Natural killer cell treated with Interleukin-12 subunit alpha and Interleukin-12 subunit beta and Interleukin-15 and Interleukin-18, amount 100 ng/mL, for 72 hours (primary cell): ENCODE measurements at regions not wholly inside any gene's neighbourhood (a gene's known extent, or its start where the extent isn't known, plus 50 kb on each side); places are given as distances from the start of the nearest gene placed in this dataset.
"Not testable (repeated sequence)": the region's sequence is repeated elsewhere in the genome, so short reads cannot be mapped to it uniquely, and the experiment has no call there.

ENCODE experiments used
- ATAC-seq, 2 donors: fragments of 150-1000 bp; cut with Tn5 transposase in 1 of 2; sonication (Bioruptor Pico), chemical (Tn5 transposase) in 1 of 2; 2 replicates each; pipeline ENCODE4 v1.10.0; 2021
- DNase-seq: peaks from one replicate; pipeline ENCODE4 v3.0.0; 2022; ENCODE audit warnings: low spot score
- H3K27ac Mint-ChIP-seq, 2 donors: 1 replicate in 1 of 2; 2 replicates in 1 of 2; pipeline ENCODE4 v1.8.0; 2022; ENCODE audit warnings: mixed read lengths in 2 of 2, mild to moderate bottlenecking in 1 of 2, moderate library complexity in 1 of 2
- H3K27me3 Mint-ChIP-seq, 2 donors: 1 replicate in 1 of 2; 2 replicates in 1 of 2; pipeline ENCODE4 v1.8.0; 2022; ENCODE audit warnings: mixed read lengths in 2 of 2
- H3K36me3 Mint-ChIP-seq: one replicate; pipeline ENCODE4 v1.8.0; 2022; ENCODE audit warnings: mixed read lengths
- H3K4me1 Mint-ChIP-seq, 2 donors: 1 replicate in 1 of 2; 2 replicates in 1 of 2; pipeline ENCODE4 v1.8.0; 2022; ENCODE audit warnings: low read depth in 2 of 2, mixed read lengths in 2 of 2, mild to moderate bottlenecking in 1 of 2
- H3K4me3 Mint-ChIP-seq: one replicate; pipeline ENCODE4 v1.8.0; 2022; ENCODE audit warnings: mixed read lengths
- H3K9me3 Mint-ChIP-seq: 2 replicates; pipeline ENCODE4 v1.8.0; 2022; ENCODE audit warnings: mixed read lengths

DNA sequence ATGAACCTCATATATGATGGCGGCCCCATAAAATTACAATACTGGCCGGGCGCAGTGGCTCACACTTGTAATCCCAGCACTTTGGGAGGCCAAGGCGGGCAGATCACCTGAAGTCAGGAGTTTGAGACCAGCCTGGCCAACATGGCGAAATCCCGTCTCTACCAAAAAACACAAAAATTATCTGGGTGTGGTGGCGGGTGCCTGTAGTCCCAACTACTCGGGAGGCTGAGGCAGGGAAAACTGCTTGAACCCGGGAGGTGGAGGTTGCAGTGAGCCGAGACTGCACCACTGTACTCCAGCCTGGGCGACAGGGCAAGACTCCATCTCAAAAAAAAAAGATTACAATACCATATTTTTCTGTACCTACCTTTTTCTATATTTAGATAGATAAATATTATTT, 1345.5 kb downstream of the BRD1 start:
- ATAC-seq, H3K36me3 Mint-ChIP-seq, H3K27ac Mint-ChIP-seq, H3K9me3 Mint-ChIP-seq, DNase-seq, H3K4me1 Mint-ChIP-seq, H3K4me3 Mint-ChIP-seq: not testable (repeated sequence)
- peaks cover 11 to 24% of the 10 kb centered on the region in 2 donors for H3K27me3 Mint-ChIP-seq

GRCh38 chr22:48481748-48482147, 1345.9 kb downstream of the BRD1 start:
- no peak for ATAC-seq
- Mint-ChIP-seq H3K9me3 (no peaks in the 10 kb centered on the region), H3K4me1 (no peaks in the 10 kb centered on the region), H3K27me3 (peaks cover 6 to 21% of the 10 kb centered on the region in 2 donors), H3K27ac (no peak overlapping the region), H3K4me3 (no peak overlapping the region), H3K36me3 (no peaks in the 10 kb centered on the region)
- no peak for DNase-seq

DNA sequence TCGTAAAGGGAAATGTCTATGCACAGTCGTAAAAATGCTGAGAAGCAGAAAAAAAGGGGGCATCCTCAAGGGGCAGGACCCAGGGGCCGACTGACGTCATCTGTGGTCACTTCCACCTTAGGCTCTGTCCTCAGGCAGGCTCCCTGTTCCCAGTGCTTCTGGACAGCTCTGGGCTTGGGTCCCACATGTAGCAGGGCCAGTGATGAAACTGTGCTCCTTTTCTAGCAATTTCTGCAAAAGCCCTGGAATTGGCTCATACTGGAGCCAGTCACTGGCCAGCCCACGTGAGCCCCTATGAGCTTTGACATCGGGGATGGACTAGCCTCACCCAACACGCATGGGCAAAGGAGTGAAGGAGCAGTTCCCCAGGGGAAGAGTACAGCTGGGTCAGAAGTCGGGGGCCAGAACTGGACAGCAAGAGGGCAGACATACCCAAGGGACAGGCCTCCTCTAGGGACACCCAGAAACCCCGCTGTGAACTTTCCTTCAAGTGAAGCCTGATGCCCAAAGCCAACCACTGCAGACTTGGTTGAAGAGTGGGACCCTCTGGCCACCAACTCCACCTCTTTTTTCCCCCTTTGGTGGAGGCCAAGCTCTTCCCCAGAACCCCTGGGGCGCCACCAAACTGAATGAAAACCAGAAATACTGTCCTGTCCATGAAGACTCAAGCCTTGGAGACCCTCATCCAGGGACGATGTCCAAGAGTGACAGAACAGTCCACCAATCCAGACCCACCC, 1349.0 kb downstream of the BRD1 start:
- DNase-seq (peak; percentile 49), ATAC-seq (peak in 1 of 2 donors; percentile 22)
- H3K27ac Mint-ChIP-seq = no peak overlapping the region
- H3K4me3 Mint-ChIP-seq = no peak overlapping the region
- no peaks in the 10 kb centered on the region for H3K9me3 Mint-ChIP-seq
- H3K36me3 Mint-ChIP-seq = no peaks in the 10 kb centered on the region
- H3K27me3 Mint-ChIP-seq = peaks cover 2 to 7% of the 10 kb centered on the region in 2 donors
- H3K4me1 Mint-ChIP-seq = no peaks in the 10 kb centered on the region

DNA sequence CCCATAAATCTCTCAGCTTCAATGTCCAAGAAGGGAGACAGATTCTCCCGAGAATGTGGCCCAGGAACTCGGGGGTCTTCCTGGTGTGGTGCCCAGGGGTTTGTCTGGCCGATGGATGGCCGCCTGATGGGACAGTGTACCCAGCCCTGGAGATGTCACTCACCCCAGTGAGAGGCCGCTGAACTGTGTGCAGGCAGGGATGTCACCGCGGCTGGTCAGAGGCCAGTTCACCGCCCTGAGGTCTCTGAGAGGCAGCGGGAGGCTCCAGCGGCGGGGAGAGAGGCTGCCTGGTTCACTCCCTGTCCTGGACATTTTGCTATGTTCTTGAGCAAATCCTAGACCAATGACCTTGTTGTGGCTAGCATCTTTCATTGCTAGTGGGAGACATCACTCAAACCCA, 1349.5 kb downstream of the BRD1 start:
- no peaks in the 10 kb centered on the region for H3K36me3 Mint-ChIP-seq
- no peak for DNase-seq
- H3K9me3 Mint-ChIP-seq = no peaks in the 10 kb centered on the region
- ATAC-seq = no peak
- no peaks in the 10 kb centered on the region for H3K4me1 Mint-ChIP-seq
- H3K4me3 Mint-ChIP-seq = no peak overlapping the region
- H3K27me3 Mint-ChIP-seq = peaks cover 4 to 10% of the 10 kb centered on the region in 2 donors
- H3K27ac Mint-ChIP-seq = no peak overlapping the region

DNA sequence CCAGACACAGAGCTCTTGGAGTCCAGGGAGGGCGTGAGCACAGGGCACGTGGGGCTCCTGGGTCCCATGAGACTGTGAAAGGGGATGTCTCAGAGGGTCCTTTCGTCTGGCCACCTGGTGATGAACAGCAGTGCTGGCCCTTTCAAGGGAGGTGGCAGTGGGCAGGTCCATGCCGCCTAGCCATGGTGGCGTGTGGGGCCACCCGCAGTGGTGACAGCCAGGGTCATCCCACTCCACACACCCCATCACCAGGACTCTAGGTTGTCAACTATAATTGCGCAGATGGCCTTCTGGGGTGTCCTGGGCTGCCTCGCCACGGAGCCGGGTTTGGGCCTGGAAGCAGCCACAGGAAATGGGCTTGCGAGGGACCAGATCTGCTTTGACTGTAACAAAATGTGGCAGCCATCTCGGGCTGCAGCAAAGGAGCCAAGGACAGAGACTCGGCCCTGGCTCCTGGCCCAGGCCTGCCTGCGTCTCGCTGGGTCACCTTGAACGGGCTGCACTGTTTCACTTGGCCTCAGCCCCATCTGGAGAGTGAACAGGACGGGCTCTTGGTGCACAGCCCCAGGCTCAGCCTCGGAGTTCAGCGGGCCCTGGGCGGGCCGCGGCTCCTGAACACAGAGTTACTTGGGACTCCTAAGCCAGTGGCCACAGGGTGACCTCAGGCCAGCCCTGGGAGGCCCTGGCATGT, 1350.5 kb downstream of the BRD1 start:
- H3K9me3 Mint-ChIP-seq = no peaks in the 10 kb centered on the region
- H3K4me1 Mint-ChIP-seq = no peaks in the 10 kb centered on the region
- ATAC-seq (peak; percentile 34 to 41), DNase-seq (no peak)
- no peak overlapping the region for H3K4me3 Mint-ChIP-seq
- no peaks in the 10 kb centered on the region for H3K36me3 Mint-ChIP-seq
- no peak overlapping the region for H3K27ac Mint-ChIP-seq
- H3K27me3 Mint-ChIP-seq = peaks cover 8 to 19% of the 10 kb centered on the region in 2 donors

GRCh38 chr22:48476577-48476976, 1351.1 kb downstream of the BRD1 start:
- Mint-ChIP-seq H3K4me3 (no peak overlapping the region), H3K4me1 (no peaks in the 10 kb centered on the region), H3K27me3 (peaks cover 10 to 19% of the 10 kb centered on the region in 2 donors), H3K9me3 (no peaks in the 10 kb centered on the region), H3K36me3 (no peaks in the 10 kb centered on the region), H3K27ac (no peak overlapping the region)
- DNase-seq = no peak
- no peak for ATAC-seq

GRCh38 chr22:48475661-48476345, 1351.9 kb downstream of the BRD1 start:
- ATAC-seq (no peak), DNase-seq (no peak)
- H3K4me3 Mint-ChIP-seq = no peak overlapping the region
- no peaks in the 10 kb centered on the region for H3K4me1 Mint-ChIP-seq
- no peak overlapping the region for H3K27ac Mint-ChIP-seq
- H3K36me3 Mint-ChIP-seq = no peaks in the 10 kb centered on the region
- no peaks in the 10 kb centered on the region for H3K9me3 Mint-ChIP-seq
- H3K27me3 Mint-ChIP-seq = peaks cover 10 to 19% of the 10 kb centered on the region in 2 donors

GRCh38 chr22:48474881-48475280, 1352.8 kb downstream of the BRD1 start:
- DNase-seq (no peak), ATAC-seq (no peak)
- Mint-ChIP-seq H3K36me3 (no peaks in the 10 kb centered on the region), H3K27me3 (peaks cover 13 to 25% of the 10 kb centered on the region in 2 donors), H3K4me3 (no peak overlapping the region), H3K4me1 (no peaks in the 10 kb centered on the region), H3K27ac (no peak overlapping the region), H3K9me3 (no peaks in the 10 kb centered on the region)

DNA sequence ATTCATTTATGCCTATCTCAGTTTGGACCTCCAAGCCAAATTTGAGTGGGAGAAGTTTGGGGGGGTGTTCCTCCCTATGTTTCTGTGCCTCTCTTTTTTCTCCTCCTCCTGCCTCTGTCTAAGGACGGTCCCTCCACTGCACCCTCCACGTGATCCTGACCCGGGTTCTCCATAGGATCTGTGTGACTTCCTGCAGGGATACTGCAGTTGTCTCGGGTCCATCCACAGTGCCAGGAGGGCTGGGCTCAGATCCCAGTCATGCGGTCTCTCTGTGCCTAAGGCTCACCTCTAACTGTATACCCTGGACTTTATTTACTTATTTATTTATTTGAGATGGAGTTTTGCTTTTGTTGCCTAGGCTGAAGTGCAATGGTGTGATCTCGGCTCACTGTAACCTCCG, 1354.5 kb downstream of the BRD1 start:
- Mint-ChIP-seq H3K4me1 (no peaks in the 10 kb centered on the region), H3K27ac (no peak overlapping the region), H3K27me3 (peaks cover 14 to 29% of the 10 kb centered on the region in 2 donors), H3K9me3 (no peaks in the 10 kb centered on the region), H3K36me3 (no peaks in the 10 kb centered on the region), H3K4me3 (no peak overlapping the region)
- ATAC-seq = no peak
- no peak for DNase-seq

GRCh38 chr22:48464246-48464645, 1363.4 kb downstream of the BRD1 start:
- Mint-ChIP-seq H3K4me3 (no peak overlapping the region), H3K9me3 (no peaks in the 10 kb centered on the region), H3K36me3 (no peaks in the 10 kb centered on the region), H3K27ac (no peak overlapping the region), H3K27me3 (peaks cover 7 to 27% of the 10 kb centered on the region in 2 donors), H3K4me1 (no peaks in the 10 kb centered on the region)
- DNase-seq (no peak), ATAC-seq (no peak)

DNA sequence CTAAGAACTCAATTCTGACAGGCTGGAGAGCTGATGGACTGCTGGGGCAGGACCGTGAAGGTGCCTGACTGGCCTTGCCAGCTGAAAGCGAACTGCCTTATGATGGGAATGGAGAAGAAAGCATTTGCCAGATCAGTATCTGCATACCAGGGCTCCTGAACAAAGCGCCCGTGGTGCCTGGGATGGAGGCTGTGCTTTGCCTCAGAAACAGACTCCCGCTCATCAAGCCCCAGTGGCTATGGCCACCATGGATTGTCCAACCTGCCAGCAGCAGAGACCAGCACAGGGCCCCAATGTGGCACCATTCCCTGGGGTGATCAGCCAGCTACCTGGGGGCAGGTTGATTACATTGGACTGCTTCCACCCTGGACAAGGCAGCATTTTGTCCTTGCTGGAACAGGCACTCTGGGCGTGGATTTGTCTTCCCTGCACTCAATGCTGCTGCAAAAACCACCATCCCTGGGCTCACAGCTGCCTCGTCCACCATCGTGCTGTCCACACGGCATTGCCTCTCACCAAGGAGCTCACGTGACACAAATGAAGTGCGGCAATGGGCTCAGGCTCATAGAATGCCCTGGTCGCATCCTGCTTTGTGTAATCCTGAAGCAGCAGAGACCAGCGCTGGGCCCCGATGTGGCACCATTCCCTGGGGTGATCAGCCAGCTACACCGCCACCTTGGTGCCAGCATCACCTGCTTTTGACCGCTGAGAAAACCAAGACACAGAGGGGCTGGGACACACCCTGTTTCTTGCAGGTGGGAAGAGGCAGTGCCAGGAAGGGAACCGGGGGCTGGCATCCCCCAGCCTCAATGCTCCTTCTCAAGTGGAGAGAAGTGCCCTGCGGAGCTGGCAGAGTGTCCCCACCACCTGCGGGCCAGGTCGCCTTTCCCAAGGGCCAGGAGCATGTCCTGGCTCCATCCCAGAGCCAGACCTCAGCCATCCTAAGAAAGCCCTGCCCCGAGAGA, 1367.5 kb downstream of the BRD1 start:
- peaks cover 6 to 14% of the 10 kb centered on the region in 2 donors for H3K27me3 Mint-ChIP-seq
- H3K36me3 Mint-ChIP-seq = no peaks in the 10 kb centered on the region
- ATAC-seq (no peak), DNase-seq (no peak)
- H3K27ac Mint-ChIP-seq = no peak overlapping the region
- no peaks in the 10 kb centered on the region for H3K4me1 Mint-ChIP-seq
- H3K9me3 Mint-ChIP-seq = no peaks in the 10 kb centered on the region
- H3K4me3 Mint-ChIP-seq = no peak overlapping the region

DNA sequence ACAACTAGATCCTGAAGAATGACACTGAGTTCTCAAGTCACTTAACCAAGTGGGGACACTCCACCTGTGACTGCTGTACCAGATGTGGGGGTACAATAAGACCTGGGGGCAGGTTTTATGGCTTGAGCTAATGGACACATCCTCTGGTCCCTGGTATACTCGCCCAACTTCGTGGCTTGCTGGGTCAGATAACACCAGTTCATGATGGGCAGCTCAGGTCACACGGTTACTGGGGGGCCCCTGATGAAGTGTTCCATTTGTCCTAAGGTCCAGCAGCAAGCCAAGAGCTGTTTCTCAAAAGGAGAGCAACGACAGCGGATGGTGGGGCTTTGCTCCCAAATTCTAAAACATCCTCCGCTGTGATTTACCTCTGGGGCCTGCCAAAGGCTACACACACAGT, 1368.4 kb downstream of the BRD1 start:
- Mint-ChIP-seq H3K27ac (no peak overlapping the region), H3K4me1 (no peaks in the 10 kb centered on the region), H3K9me3 (no peaks in the 10 kb centered on the region), H3K36me3 (no peaks in the 10 kb centered on the region), H3K4me3 (no peak overlapping the region), H3K27me3 (peaks cover 6 to 10% of the 10 kb centered on the region in 2 donors)
- DNase-seq (no peak), ATAC-seq (no peak)

- H3K27me3 Mint-ChIP-seq = peaks cover 4 to 11% of the 10 kb centered on the region in 2 donors
- H3K36me3 Mint-ChIP-seq = no peaks in the 10 kb centered on the region
- DNase-seq = no peak
- no peaks in the 10 kb centered on the region for H3K4me1 Mint-ChIP-seq
- H3K9me3 Mint-ChIP-seq = no peaks in the 10 kb centered on the region
- H3K27ac Mint-ChIP-seq = no peak overlapping the region
- H3K4me3 Mint-ChIP-seq = no peak overlapping the region
- ATAC-seq = no peak
Measured at GRCh38 chr22:48456449-48456848, 1371.2 kb downstream of the BRD1 start.
